D341Med (cell line): ENCODE measurements at regions not wholly inside any gene's neighbourhood (a gene's known extent, or its start where the extent isn't known, plus 50 kb on each side); places are given as distances from the start of the nearest gene placed in this dataset.
"Not testable (repeated sequence)": the region's sequence is repeated elsewhere in the genome, so short reads cannot be mapped to it uniquely, and the experiment has no call there.

Source experiments
- DNase-seq: peaks from one replicate; pipeline ENCODE4 v3.0.0; 2012; ENCODE audit warnings: low spot score

DNA sequence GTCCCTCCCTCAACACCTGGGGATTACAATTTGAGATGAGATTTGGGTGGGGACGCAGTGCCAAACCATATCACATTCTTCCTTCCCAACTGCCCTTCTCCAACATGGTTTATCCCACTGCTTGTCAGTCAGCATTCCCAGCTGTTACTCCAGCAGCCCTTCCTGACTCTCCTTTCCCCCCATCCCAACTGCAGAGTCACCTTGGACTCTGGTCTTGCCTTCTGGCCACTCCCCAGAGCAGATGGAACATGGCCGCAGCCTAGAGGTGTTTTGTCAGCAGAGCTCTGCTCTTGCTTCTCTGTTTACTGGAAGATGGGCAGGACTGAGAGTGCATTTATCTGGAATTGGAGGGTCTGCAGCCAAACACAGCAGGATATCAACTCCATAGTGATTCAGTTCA is 51.2 kb upstream of the MEX3C start:
- no peak for DNase-seq

DNA sequence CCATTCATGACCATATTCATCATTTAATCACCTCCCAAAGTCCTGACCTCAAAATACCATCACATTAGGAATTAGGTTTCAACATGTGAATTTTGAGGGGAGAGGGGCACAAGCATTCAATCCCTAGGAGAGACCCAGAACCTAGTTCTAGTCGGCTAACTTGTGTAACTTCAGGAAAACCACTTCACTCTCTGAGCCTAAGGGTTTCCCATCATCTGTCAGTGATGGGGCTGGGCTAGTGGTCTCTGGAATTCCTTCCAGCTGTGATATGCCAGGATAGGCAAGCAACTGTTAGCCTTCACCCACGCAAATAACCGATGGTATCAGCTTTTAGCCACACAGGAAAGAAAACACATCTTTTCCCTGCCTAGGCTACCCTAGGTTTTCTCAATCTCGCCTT is 52.5 kb upstream of the MEX3C start:
- no peak for DNase-seq

DNA sequence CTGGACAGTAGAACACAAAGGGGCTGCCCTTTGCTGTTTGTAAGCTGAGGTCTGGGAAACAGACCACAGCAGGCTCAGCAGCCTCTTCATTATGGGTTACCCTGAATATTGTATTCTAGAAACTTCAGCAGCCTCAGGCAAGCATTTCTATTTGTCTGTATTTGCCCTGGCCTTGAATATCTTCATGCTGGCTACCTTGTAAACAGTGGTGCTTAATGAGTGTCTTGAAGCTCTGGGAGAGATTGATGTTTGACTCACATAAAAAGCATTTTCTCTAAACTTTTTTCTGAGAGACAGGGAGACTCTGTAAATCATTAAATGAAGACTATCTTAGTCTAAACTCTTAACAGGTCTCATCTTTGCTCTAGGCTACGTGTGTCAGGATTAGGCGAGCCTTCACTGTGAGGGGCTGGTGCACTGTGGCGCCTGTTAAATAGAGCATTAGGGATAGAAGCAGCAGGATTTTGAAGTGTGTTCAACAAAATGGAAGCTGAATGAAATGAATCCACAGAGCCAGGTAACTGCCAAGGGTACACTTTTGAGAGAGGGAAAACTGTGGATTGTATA is 53.1 kb upstream of the MEX3C start:
- DNase-seq, result no peak

DNA sequence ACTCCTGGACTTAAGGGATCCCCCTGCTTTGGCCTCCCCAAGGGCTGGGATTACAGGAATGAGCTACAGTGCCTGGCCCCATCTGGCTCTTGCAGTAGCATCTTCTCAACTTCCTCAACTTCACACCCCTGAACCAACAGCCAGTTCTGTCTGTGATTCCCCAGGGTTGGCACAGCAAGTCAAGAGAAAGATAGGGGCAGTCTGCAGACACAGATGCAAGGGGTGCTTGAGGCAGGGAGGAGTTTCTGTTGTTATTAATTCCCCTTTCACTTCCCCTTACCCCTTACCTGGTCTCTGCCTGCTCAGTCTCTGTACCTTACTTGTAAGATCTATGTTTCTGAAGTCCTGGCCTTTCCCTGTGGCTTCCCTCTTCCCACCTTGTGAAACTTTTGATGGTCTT is 54.1 kb upstream of the MEX3C start:
- no peak for DNase-seq

DNA sequence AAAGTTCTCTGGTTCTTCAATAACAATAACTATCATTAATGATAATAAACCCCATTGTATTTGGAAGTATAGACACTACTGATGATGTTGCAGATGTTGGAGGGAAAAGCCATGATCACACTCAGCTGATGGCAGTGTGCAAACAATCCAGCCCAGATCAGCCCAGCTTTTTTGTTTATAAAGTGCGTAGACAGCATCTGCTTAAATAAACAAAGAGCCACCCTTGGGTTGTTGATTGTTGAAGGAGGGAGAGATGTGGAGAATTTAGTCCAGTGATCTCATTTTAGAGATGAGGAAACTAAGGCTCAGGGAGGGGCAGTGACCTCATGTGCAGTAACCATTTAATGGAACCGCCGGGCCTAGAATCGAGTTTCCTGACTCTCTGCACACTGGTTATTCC is 56.0 kb upstream of the MEX3C start:
- DNase-seq, result no peak

DNA sequence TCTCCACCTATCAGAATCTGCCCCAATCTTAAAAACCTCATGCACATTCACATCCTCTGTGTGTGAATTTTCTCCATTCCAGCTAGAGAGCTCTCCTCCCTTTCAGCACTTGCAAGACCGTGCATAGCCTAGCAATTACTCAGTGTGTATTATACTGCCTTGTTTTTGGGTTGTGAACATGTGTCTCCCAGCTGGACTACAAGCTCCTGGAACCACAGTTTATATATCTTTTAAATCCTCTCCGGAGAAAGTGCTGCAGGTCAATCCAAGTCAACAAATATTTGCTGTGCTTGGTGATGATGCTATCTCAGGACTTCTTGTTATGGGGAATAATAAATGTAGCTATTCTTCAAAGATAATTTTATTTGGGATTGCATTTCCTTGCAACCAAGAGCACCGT is 58.2 kb upstream of the MEX3C start:
- DNase-seq, result no peak

DNA sequence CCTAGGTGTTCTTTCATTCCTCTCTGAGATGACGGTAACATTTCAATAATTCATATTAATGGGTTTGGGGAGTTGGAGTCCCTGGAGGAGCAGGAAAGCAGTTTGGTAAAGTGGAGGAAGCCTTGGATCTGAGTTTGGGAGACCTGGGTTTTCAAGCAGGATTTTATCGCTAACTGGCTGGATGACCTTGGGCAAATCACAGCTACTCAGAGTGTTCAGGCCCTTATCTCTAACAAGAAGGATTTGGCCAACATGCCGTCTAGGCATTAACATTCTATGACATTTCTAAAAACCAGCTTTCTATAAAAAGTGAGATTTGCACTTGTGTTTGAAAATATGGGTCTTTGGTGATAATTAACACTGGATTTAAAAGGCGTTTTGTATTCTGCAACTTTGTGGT is 59.7 kb upstream of the MEX3C start:
- no peak for DNase-seq

DNA sequence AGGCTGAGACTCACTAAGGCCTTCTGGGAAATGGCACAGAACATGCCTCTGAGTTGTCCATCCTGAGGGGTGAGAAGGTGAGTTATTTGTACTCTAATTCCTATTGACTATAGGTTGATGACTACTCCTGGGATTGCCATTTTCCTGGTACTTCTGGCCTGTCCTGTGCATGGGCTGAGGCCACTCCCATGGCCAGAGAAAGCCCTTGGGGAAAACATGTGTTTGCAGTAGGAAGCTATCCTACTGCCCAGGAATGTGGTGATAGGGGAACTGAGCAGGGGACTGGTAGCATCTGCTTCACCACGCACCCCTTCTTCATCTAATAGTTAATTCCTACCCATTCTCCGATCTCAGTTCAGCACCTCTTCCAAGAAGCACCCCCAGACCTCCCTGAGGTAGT is 62.6 kb upstream of the MEX3C start:
- no peak for DNase-seq

DNA sequence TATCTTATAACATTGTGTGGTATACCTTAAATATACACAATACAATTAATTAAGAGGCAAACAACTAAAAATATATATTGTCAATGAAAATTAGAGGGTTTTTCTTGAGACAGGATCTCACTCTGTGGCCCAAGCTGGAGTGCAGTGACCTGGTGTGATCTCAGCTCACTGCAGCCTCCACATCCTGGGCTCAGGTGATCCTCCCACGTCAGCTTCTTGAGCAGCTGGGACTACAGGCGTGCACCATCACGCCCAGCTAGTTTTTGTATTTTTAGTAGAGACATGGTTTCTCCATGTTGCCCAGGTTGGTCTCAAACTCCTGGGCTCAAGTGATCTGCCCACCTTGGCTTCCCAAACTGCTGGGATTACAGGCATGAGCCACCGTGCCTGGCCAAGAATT is 68.6 kb upstream of the MEX3C start:
- DNase-seq, result not testable (repeated sequence)

DNA sequence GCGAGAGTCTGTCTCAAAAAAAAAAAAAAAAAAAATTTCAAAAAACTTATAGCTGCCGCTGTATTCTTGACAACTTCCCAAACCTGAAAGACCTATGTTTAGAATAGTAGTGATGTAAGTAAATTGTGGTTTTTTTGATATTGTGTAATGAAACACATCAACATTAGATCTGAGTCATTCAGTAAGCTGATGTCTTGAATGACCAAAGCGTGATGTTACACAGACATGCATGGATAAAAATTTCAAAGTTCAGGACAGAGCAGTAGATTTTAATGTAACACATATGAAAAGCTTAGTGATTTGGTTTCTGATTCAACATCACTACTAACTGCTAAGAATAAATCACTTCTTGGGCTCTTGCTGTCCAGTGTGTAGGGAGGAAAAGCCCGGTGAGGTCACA is 69.3 kb upstream of the MEX3C start:
- DNase-seq, result no peak

DNA sequence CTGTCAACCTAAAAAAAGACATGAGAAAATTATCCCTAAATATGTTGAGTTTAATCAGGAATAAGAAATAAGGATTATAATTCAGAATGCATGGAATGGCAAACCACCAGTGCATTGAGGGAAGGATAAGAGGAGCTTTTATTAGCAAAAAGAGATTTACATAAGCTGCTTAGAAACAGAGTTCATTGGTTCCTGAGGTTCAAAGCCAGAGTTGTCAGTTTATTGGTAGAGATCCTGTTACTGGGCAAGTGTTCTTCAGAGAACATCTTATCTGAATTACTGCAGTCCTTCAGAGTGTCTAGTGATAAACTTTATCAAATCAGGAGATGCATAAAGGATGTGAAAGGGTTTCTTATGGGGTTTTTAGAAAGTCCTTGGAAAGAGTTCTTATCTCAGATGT is 76.0 kb upstream of the MEX3C start:
- DNase-seq, result no peak

DNA sequence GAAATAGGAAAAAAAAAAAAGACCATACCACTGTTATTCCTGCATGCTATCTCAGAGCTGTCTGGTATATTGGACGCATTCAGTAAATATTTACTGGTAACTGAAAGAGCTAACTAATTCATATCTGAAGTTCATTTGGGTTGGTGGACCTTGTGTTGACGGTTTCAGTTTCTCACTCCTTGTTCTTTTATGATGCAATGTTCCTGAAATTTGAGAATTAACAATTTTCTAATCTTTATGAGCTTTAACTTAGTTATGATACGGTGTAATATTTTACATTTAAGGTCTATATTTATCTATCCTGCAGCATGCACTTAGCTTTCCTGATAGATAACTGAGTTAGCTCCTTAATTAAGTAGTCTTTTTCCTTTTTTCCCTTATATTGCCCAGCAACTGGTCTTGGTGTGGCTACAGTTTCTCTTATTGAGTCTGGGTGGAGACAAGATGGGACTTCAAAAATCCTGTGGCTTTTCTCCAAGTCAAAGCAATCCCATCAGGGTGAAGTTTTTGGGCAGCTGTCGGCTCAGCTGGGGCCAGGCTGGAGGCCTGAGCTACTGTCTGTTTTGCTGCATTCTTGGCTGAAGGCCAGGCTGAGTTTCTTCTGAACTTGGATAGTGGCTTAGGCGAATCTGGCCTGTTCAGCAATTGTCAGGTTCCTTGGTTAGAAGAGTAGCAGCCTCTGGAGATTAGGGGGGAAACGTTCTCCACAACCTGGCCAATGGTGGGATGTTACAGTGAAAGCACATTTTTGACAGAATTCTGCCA is 78.4 kb upstream of the MEX3C start:
- no peak for DNase-seq

DNA sequence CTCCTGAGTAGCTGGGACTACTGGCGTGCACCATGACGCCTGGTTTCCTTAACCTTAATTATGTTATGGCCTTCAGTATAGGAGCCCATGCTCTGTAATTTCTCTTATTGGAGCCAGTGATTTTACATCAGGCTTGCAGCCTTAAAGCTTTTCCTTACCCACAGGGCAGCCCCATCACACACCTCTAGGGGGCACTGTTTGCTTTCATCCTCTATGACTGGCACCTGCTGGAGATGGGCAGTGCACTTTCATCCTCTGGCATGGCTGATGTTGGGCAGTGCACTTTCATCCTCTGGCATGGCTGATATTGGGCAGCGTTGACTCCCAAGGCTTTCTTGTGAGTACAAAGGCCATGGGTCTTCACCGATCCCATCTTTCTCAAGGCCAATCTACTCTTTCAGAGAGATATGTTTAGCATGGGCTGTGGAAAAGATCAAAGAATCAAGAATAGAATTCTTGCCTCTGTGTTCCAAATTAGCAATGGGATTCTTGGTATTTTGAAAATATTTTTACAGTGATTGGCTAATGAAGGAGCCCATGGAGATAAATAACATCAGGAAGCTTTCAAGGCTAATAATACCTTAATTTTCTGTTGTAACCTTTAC is 80.7 kb upstream of the MEX3C start:
- DNase-seq, result peak; percentile 62

DNA sequence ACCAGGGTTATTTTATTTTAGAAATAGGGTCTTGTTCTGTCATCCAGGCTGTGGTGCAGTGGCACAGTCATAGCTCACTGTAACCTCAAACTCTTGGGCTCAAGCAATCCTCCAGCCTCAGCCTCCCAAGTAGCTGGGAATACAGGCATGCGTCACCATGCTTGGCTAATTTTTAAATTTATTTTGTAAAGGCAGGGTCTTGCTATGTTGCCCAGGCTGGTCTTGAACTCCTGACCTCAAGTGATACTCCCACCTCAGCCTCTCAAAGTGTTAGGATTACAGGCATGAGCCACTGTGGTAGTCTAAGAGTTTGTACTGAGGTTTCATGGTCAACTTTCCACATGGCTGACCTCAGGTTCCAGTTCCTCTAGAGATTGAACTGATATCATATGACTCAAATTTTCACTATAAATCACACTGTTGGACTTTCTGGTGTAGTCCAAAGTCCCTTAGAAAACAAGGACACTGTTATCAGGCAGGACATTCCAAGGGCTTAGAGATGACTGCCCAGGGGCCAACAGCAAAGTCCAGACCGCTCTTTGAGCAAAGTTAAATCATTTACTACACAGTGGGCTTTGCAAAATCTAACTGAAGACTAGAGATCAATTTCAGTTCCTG is 82.0 kb upstream of the MEX3C start:
- no peak for DNase-seq

DNA sequence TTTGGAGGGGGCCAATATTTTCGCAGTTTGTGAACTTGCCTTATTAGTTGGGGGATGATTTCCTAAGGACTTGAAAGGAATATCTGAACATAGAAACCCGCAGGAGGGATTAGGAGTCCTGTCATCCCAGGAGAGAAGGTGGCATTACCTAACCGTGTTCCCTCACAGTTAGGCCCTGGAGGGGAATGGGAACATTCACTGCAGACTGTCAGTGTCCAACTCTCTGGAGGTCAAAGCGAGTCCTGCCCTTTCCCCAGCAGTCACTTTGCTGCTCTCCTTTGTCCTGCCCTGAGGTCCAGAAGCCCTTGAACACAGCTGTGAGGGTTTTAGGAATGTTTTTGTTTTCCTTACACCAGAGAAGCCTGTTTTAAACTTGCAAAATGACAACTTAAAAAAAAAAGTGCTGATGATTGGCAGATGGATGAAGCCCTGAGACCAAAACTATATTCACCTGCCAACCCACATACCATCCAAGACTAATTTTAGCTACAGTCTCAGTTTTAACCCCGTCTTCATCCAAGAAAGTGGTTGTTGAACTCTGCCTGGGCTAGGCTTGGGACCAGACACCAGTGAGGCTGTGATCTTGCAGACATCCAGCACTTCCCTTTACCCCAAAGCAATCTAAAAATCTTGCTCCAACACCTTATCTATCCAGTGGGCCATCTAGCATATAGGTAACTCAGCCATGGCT is 90.5 kb upstream of the MEX3C start:
- no peak for DNase-seq

DNA sequence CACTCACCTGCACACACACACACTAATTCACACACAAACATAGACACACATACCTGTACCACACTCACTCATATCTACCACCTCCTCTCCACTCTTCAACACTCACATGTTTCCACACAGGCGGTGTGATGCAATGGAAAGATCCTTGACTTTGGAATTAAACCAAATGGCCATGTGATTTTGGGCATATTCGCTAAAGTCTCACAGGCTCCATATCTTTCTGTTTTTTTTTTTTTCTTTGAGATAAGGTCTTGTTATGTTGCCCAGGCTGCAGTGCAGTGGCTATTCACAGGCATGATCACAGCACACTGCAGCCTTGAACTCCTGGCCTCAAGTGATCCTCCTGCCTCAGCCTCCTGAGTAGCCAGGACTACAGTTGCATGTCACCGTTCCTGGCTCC is 91.1 kb upstream of the MEX3C start:
- no peak for DNase-seq

DNA sequence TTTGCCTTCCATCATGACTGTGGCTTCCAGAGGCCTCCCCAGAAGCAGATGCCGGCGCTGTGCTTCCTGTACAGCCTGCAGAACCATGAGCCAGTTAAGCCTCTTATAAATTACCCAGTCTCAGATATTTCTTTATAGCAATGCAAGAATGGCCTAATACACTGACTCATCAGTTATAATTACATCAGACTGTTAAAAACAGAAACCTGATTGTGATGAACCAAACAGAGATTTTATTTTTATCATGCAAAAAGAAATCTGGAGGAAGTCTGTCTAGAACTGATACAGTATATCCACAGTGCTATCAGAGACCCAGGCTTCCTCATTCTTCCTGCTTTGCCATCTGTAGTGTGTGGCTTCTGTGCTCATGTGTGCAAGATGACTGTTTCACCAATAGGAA is 93.4 kb upstream of the MEX3C start:
- no peak for DNase-seq

DNA sequence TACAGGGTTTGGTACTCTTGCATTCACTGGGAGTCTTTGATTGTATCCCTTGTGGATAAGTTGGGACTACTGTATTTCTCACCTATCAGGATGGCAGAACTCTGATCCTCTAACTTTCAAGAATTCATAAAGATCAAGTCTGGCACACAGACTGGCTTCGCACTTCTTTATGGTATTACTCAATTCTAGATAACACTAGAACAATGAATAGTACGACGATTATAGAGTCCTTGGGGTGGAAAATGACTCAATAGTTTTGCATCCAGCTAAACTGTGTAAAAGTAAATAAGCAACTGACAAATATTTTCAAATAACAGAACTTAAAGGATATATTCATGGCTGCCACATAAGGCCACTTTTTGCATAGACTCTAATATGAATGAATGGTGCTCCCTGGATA is 103.4 kb upstream of the MEX3C start:
- DNase-seq, result no peak

DNA sequence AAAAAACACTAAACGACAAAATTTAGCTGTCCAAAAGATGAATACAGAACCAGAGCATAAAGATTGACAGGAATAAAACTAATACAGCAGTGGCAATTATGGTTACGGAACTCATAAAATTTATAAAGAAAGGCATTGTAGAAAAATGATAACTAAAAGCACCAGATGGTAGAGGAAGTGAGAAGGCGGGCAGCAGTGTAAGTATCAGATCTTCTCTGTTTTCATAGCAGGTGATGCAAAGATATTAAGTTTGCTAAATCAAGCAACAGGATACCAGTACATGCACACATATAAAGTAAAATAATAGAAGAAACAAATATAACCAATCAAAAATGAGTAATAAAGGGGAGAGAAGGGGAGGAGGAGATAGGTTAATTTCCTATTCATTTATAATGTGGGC is 103.9 kb upstream of the MEX3C start:
- no peak for DNase-seq

DNA sequence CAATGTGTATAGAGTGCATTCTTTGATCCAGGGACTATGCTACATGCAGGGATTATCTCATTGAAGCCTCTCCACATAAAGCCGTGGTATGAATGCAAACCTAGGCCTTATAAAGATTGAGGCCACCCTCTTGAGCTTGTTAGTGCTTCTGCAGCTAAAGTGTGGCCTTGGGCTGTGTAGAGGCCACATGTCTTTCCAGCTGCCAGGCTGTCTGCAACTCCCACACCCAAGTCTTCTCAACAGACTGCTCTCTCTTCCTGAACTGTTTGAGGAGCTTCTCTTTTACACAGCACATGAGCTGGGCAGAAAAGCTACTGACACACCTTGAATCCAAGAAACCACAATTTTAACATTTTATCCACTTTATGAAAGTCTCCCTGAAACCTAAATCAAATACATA is 119.2 kb upstream of the MEX3C start:
- no peak for DNase-seq

DNA sequence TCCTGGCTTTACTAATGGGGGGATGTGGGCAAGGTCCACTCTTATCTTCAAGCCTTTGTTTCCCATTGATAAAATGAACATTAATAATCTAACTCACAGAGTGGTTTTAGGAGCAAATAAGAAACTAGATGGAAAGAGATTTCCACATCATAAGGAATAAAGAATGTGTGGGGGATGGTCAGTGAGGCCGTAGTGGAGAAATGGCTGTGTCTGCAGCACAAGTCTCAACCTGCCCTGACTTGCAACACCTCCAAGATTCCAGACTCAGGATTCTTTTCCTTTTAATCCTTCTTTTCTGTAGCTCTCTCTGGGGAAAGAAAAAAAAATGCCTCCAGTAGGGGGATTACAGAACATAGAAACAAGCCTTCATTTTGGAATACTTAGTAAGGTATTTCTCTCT is 124.2 kb upstream of the MEX3C start:
- DNase-seq, result no peak

DNA sequence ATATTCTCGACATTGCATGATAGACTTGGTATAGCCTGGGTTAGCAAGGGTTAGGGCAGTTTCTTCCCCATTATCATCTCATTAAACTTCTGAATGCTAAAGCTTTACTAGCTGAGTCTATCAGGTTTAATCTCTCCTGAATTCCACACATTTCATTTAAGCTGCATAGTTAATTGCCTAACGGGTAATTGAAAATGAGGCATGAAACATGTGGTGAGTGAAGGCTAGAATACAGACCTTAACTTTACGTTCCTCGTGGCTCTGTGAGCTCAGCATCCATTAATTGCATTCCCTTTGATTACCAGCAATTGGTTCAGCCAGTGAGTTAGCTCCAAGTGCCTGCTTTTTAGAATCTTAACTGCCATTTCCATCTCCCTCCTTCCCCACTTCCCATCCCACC is 126.5 kb upstream of the MEX3C start:
- DNase-seq, result no peak

DNA sequence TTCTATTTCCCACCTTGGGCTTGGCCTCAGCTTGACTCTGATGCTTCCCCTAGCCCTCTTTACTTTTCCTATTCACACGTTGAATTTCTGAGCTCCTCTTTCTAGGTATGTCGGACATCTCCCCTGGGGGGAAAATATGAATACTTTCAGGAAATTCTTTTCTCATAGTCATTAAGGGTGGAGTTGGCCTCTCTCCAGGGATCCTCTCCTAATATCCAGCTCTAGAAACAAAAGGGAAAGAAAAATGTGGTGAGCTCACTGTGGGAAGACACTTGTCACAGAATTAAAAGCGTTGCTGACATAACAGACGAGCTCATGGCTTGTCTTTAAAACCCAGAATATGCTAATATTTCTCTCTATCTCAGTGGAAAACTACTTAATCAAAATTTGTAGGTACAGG is 132.7 kb upstream of the MEX3C start:
- DNase-seq, result no peak
